BJ (cell line): ENCODE measurements at regions not wholly inside any gene's neighbourhood (a gene's known extent, or its start where the extent isn't known, plus 50 kb on each side); places are given as distances from the start of the nearest gene placed in this dataset.

ENCODE experiments used
- CTCF ChIA-PET: fragments of 350-600 bp; formaldehyde crosslinking; extraction: SDS; loops from one replicate; lab custom pipeline; 2021; ENCODE audit warnings: antibody characterized with exemption, inconsistent platforms; lab: Yijun Ruan, JAX
- POLR2A ChIA-PET: fragments of 300-600 bp; sonication (Branson Sonifier 250); formaldehyde crosslinking; extraction: SDS; loops from one replicate; lab custom pipeline; 2021; ENCODE audit warnings: antibody characterized with exemption; lab: Charles Lee
- DNase-seq: peaks from one replicate; pipeline ENCODE4 v3.0.0-alpha.2; 2011; ENCODE audit warnings: low read depth
- H3K27me3 ChIP-seq: 2 replicates; pipeline ENCODE4 v1.6.0; 2011; ENCODE audit warnings: low read length; ENCODE audit not compliant: control insufficient read depth, insufficient read depth
- H3K36me3 ChIP-seq: 2 replicates; pipeline ENCODE4 v1.5.1; 2011; ENCODE audit warnings: low read length; ENCODE audit not compliant: control insufficient read depth, insufficient read depth
- H3K4me3 ChIP-seq: 2 replicates; pipeline ENCODE4 v1.5.1; 2011; ENCODE audit warnings: low read depth, mild to moderate bottlenecking, control low read depth, low read length
- TF ChIP-seq, protein P1 (sequence below): IDR thresholded peaks from 2 replicates; pipeline ENCODE4 v1.5.1; 2011; ENCODE audit warnings: low read depth, mild to moderate bottlenecking, control low read depth, inconsistent platforms, low read length, moderate library complexity; ENCODE audit not compliant: insufficient read depth

DNA sequence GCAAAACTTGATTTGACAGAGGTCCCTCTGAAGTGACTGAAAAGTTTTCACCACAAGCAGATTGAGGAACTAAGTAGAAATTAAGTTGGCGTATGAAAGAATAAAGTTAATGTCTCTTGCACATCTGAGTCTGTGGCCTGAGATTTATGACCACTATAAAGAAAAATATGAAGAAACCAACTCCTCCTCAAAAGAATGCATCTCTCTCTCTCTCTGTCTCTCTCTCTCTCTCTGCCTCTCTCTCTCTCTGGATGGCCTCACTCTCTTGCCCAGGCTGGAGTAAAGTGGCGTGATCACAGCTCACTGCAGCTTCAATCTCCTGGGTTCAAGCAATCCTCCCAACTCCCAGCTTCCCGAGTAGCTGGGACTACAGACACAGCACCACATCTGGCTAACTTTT, 55.2 kb downstream of the RPL22L1 start:
- TF ChIP-seq, protein P1, sequence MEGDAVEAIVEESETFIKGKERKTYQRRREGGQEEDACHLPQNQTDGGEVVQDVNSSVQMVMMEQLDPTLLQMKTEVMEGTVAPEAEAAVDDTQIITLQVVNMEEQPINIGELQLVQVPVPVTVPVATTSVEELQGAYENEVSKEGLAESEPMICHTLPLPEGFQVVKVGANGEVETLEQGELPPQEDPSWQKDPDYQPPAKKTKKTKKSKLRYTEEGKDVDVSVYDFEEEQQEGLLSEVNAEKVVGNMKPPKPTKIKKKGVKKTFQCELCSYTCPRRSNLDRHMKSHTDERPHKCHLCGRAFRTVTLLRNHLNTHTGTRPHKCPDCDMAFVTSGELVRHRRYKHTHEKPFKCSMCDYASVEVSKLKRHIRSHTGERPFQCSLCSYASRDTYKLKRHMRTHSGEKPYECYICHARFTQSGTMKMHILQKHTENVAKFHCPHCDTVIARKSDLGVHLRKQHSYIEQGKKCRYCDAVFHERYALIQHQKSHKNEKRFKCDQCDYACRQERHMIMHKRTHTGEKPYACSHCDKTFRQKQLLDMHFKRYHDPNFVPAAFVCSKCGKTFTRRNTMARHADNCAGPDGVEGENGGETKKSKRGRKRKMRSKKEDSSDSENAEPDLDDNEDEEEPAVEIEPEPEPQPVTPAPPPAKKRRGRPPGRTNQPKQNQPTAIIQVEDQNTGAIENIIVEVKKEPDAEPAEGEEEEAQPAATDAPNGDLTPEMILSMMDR, result no peak
- no peak for DNase-seq
- Histone ChIP-seq H3K27me3 (no peaks in the 10 kb centered on the region), H3K36me3 (no peaks in the 10 kb centered on the region), H3K4me3 (no peak overlapping the region)
- ChIA-PET CTCF (interaction anchor here (0.5 to 7.8 kb wide), 4 partner anchors 12 to 400 kb away, joined by 3 to 220 read pairs (median 6); partner anchors contain the start of gene CLDN11), POLR2A (no interaction called here)

GRCh38 chr3:170813266-170813665, 56.7 kb downstream of the RPL22L1 start:
- H3K4me3 ChIP-seq, result no peak overlapping the region
- POLR2A ChIA-PET, result interaction anchor here (0.6 kb wide), 1 partner anchor 402 kb away, joined by 3 read pairs; no protein-coding TSS in a partner anchor
- CTCF ChIA-PET, result interaction anchor here (0.7 to 7.8 kb wide), 15 partner anchors 10 to 504 kb away, joined by 3 to 220 read pairs (median 9); partner anchors contain the start of gene CLDN11
- no peaks in the 10 kb centered on the region for H3K27me3 ChIP-seq
- TF ChIP-seq, protein P1, result no peak
- DNase-seq, result no peak
- H3K36me3 ChIP-seq, result no peaks in the 10 kb centered on the region

DNA sequence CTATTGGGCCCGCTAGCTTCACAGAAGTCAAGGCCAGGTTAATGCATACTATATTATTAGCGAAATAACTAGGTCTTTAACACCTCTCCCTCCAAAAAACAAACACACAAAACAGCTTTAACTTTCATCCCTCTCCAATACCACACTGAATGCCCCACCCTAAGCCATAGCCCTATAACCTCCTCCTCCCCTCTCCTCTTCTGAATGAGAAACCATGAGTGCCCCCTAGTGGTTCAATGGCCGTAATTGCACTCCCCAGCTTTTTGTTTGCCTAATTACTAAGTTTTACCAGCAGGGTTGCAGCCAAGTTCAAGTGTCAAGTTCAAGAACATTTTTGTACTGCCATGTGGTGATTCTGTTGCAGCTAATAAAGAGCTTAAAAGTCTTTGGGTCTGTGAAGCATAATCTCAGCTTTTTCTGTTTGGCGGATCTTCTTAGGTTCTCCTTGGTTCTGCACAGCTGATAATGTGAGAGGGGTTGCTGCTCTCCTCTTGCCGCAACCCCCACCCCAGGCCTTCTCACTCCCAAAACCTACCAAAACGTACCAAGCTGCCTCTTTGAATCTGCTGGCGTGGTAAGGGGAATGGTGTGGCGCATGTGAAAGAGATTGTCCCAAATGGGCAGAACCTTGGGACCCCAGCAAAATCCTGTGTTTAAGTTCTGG, 57.9 kb downstream of the RPL22L1 start:
- Histone ChIP-seq H3K36me3 (no peaks in the 10 kb centered on the region), H3K27me3 (no peaks in the 10 kb centered on the region), H3K4me3 (no peak overlapping the region)
- ChIA-PET CTCF (interaction anchor here (0.6 to 7.8 kb wide), 68 partner anchors 9 to 695 kb away, joined by 3 to 220 read pairs (median 5); partner anchors contain the start of genes CLDN11, RPL22L1, SKIL and SLC7A14), POLR2A (interaction anchor here (0.8 kb wide), 2 partner anchors 10 to 98 kb away, joined by 3 to 5 read pairs; no protein-coding TSS in a partner anchor)
- DNase-seq, result no peak
- TF ChIP-seq, protein P1, result peak; percentile 84

GRCh38 chr3:170811515-170811914, 58.5 kb downstream of the RPL22L1 start:
- TF ChIP-seq, protein P1, result no peak
- no peak for DNase-seq
- ChIA-PET POLR2A (interaction anchor here (0.8 kb wide), 2 partner anchors 9 to 98 kb away, joined by 3 to 5 read pairs; no protein-coding TSS in a partner anchor), CTCF (interaction anchor here (0.6 to 7.8 kb wide), 63 partner anchors 8 to 694 kb away, joined by 3 to 220 read pairs (median 5); partner anchors contain the start of genes CLDN11, RPL22L1 and SLC7A14)
- no peaks in the 10 kb centered on the region for H3K27me3 ChIP-seq
- no peaks in the 10 kb centered on the region for H3K36me3 ChIP-seq
- no peak overlapping the region for H3K4me3 ChIP-seq

- POLR2A ChIA-PET, result no interaction called here
- no peaks in the 10 kb centered on the region for H3K27me3 ChIP-seq
- H3K36me3 ChIP-seq, result no peaks in the 10 kb centered on the region
- no peak overlapping the region for H3K4me3 ChIP-seq
- peak; percentile 65 for DNase-seq
- CTCF ChIA-PET, result interaction anchor here (0.7 to 7.8 kb wide), 24 partner anchors 10 to 433 kb away, joined by 3 to 220 read pairs (median 4); partner anchors contain the start of gene CLDN11
- TF ChIP-seq, protein P1, result no peak
Measured at GRCh38 chr3:170809975-170810357, 60.0 kb downstream of the RPL22L1 start.
